CD4-positive, alpha-beta T cell treated with Interleukin-10 for 1 hour (primary cell): ENCODE measurements at regions not wholly inside any gene's neighbourhood (a gene's known extent, or its start where the extent isn't known, plus 50 kb on each side); places are given as distances from the start of the nearest gene placed in this dataset.
"Not testable (repeated sequence)": the region's sequence is repeated elsewhere in the genome, so short reads cannot be mapped to it uniquely, and the experiment has no call there.

Experiments used
- DNase-seq: peaks from one replicate; pipeline ENCODE4 v3.0.0-alpha.2; 2020

DNA sequence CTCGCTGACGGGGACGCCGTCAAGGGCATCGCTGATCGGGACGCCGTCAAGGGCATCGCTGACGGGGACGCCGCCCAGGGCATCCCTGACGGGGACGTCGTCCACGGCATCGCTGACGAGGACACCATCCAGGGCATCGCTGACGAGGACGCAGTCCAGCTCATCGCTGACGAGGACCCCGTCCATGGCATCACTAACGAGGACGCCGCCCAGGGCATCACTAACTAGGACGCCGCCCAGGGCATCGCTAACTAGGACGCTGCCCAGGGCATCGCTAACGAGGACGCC is 945.2 kb downstream of the TUBA3C start:
- no peak for DNase-seq

DNA sequence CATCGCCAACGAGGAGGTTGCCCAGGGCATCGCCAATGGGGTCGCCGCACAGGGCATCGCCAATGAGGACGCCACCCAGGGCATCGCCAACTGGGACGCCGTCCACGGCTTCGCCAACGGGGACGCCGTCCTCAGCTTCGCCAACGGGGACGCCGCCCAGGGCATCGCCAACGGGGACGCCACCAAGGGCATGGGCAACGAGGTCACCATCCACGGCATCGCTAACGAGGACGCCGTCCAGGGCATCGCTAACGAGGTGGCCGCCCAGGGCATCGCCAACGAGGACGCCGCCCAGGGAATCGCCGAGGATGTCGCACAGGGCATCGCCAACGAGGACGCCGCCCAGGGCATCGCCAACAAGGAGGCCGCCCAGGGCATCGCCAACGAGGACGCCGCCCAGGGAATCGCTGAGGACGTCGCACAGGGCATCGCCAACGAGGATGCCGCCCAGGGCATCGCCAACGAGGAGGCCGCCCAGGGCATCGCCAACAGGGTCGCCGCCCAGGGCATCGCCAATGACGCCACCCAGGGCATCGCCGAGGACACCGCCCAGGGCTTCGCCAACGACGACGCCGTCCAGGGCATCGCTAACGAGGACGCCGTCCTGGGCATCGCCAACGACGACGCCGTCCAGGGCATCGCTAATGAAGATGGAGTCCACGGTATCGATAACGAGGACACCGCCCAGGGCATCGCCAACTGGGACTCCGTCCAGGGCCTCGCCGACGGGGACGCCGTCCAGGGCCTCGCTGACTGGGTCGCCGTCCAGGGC is 945.7 kb downstream of the TUBA3C start:
- DNase-seq = no peak

DNA sequence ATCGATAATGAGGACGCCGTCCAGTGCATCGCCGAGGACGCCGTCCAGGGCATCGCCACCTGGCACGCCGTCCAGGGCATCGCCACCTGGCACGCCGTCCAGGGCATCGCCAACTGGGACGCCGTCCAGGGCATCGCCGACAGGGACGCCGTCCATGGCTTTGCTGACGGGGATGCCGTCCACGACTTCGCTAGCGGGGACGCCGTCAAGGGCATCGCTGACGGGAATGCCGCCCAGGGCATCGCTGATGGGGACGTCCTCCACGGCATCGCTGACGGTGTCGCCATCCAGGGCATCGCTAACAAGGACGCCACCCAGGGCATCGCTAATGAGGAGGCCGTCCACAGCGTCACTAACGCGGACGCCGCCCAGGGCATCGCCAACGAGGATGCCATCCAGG is 946.5 kb downstream of the TUBA3C start:
- DNase-seq = no peak

DNA sequence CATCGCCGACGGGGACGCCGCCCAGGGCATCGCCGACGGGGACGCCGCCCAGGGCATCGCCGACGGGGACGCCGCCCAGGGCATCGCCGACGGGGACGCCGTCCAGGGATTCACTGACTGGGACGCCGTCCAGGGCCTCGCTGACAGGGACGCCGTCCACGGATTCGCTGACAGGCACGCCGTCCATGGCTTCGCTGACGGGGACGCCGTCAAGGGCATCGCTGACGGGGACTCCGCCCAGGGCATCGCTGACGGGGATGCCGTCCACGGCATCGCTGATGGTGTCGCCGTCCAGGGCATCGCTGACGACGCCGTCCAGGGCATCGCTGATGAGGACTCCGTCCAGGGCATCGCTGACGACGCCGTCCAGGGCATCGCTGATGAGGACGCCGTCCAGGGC is 947.2 kb downstream of the TUBA3C start:
- not testable (repeated sequence) for DNase-seq

DNA sequence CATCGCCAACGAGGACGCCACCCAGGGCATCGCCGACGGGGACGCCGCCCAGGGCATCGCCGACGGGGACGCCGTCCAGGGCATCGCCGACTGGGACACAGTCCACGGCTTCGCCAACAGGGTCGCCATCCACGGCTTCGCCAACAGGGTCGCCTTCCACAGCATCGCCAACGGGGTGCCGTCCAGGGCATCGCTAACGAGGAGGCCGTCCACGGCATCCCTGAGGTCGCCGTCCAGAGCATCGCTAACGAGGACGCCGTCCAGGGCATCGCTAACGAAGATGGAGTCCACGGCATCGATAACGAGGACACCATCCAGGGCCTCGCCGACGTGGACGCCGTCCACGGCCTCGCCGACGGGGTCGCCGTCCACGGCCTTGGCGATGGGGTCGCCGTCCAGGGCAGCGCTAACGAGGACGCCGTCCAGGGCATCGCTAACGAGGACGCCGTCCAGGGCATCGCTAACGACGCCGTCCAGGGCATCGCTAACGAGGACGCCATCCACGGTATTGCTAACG is 947.8 kb downstream of the TUBA3C start:
- DNase-seq = no peak

DNA sequence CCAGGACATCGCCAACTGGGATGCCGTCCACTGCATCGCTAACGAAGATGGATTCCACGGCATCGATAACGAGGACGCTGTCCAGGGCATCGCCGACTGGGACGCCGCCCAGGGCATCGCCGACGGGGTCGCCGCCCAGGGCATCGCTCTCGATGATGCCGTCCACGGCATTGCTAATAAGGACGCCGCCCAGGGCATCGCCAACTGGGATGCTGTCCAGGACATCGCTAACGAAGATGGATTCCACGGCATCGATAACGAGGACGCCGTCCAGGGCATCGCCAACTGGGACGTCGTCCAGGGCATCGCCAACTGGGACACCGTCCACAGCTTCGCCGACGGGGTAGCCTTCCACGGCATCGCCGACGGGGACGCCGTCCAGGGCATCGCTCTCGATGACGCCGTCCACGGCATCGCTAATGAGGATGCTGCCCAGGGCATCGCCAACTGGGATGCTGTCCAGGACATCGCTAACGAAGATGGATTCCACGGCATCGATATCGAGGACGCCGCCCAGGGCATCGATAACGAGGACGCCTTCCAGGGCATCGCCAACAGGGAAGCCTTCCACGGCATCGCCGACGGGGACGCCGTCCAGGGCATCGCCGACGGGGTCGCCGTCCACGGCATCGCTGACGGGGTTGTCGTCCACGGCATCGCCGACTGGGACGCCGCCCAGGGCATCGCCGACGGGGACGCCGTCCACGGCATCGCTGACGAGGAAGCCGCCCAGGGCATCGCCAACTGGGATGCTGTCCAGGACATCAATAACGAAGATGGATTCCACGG is 948.4 kb downstream of the TUBA3C start:
- DNase-seq = no peak

DNA sequence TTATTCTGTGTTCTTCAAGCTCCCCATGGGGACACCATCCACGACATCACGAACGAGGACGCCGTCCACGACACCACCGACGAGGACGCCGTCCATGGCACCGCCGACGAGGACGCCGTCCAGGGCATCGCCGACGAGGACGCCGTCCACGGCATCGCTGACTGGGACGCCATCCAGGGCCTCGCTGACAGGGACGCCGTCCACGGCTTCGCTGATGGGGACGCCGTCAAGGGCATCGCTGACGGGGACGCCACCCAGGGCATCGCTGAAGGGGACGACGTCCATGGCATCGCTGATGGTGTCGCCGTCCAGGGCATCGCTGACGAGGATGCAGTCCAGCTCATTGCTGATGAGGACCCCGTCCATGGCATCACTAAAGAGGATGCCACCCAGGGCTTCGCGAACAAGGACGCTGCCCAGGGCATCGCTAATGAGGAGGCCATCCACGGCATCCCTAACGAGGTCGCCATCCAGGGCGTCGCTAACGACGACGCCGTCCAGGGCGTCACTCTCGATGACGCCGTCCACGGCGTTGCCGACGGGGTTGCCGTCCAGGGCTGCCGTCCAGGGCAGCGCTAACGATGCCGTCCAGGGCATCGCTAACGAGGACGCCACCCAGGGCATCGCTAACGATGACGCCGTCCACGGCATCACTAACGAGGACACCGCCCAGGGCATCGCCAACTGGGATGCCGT is 949.2 kb downstream of the TUBA3C start:
- DNase-seq = no peak

DNA sequence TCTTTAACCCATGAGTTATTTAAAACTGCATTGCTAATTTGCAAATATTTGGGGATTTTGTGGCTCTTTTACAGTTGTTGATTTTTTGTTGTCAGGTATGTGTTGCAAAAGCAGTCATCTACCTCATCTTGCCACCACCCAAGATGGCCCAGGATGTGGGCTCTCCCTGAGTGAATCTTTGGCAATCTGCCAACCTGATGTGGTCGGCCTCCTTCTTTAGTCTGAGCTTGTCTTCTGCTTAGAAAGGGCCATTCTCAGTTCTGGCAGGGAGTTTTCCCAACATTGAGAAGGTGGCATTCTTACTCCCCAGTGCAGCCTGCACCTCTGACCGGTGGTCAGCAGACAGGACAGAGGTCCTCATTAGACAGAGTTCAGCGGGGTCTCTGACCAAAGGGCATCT is 957.2 kb downstream of the TUBA3C start:
- DNase-seq = peak; percentile 39

DNA sequence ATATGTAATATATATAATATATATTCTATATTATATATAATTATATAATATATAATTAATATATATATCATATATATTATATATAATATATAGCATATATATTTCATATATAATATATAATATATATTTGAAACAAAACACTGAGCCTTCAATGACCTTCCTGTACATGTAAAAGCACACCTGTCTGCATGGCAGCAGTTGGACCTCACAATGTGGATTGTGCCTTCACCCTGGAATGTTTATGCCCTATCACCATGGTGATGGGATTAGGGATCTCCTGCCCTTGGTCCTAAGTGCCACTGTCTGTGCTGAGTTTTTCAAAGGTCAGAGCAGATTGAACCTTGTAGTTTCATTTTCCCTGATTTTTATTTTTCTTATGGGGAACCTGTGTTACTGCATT is 966.9 kb downstream of the TUBA3C start:
- DNase-seq = not testable (repeated sequence)

DNA sequence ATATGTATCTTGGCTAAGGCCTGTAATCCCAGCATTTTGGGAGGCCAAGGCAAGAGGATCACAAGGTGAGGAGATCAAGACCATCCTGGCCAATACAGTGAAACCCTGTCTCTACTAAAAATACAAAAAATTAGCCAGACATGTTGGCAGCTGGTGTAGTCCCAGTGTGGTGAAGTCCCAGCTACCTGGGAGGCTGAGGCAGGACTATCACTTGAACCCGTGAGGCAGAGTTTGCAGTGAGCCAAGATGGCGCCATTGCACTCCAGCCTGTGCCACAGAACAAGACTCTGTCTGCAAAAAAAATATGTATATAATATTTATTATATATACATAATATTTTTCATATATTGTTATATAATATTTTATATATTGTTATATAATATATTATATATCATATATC is 968.1 kb downstream of the TUBA3C start:
- not testable (repeated sequence) for DNase-seq

DNA sequence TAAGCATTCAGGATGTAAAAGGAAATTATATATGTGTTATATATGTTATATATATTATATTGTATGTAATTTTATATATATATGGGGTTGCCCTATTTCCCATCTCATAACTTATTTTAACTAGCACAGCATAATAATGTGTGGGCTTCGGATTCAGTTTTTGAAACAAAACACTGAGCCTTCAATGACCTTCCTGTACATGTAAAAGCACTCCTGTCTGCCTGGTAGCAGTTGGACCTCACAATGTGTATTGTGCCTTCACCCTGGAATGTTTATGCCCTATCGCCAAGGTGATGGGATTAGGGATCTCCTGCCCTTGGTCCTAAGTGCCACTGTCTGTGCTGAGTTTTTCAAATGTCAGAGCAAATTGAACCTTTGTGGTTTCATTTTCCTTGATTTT is 968.8 kb downstream of the TUBA3C start:
- no peak for DNase-seq

DNA sequence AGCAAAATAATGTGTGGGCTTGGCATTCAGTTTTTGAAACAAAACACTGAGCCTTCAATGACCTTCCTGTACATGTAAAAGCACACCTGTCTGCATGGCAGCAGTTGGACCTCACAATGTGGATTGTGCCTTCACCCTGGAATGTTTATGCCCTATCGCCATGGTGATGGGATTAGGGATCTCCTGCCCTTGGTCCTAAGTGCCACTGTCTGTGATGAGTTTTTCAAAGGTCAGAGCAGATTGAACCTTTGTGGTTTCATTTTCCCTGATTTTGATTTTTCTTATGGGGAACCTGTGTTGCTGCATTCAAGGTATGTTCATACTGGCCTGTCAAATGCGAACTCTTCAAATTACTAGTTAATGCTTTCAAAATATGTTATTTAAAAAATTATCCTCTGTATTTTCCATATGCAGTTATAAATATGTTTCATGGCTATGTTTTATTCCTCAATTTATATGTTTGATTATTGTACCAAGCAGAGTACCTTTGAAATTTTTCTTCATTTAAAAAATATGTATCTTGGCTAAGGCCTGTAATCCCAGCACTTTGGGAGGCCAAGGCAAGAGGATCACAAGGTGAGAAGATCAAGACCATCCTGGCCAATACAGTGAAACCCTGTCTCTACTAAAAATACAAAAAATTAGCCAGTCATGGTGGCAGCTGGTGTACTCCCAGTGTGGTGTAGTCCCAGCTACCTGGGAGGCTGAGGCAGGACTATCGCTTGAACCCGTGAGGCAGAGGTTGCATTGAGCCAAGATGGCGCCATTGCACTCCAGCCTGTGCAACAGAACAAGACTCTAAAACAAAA is 969.7 kb downstream of the TUBA3C start:
- DNase-seq = peak; percentile 6

DNA sequence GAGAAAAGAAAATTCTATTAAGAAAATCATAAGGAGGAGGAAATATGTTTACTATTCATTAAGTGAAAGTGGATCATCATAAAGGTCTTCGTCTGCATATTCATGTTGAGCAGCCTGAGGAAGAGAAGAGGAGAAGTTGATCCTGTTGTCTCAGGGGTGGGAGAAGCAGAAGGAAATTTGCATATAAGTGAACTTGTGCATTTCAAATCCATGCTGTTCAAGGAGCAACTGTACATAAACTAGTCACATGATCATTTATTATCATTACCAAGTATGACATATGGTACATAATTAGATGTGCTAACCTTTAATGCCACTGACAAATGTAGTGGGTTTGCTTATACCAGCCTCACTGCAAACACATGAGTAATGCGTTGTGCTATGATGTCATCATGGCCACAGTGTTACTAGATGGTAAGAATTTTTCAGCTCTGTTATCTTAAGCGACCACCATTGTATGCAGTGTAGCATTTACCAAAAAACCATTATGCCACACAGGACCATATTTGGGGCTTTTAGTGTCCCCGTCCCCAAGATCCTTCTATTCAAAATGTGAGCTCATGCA is 976.9 kb downstream of the TUBA3C start:
- DNase-seq = not testable (repeated sequence)

DNA sequence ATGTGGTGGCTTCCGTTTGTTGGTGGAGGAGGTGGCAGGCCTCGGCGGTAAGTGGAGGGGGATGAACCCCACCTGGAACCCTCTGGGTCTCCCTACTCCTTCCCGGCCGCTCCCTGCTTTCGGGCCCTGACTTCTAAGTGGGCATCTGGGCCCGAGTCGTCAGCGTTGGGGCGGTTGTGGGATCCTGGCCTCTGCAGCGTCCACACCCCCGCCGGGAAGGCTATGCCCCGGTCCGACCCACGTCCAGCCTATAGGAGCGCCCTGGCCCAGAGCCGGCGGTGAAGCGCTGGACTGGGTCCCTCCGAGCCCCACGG is 986.3 kb downstream of the TUBA3C start:
- not testable (repeated sequence) for DNase-seq

DNA sequence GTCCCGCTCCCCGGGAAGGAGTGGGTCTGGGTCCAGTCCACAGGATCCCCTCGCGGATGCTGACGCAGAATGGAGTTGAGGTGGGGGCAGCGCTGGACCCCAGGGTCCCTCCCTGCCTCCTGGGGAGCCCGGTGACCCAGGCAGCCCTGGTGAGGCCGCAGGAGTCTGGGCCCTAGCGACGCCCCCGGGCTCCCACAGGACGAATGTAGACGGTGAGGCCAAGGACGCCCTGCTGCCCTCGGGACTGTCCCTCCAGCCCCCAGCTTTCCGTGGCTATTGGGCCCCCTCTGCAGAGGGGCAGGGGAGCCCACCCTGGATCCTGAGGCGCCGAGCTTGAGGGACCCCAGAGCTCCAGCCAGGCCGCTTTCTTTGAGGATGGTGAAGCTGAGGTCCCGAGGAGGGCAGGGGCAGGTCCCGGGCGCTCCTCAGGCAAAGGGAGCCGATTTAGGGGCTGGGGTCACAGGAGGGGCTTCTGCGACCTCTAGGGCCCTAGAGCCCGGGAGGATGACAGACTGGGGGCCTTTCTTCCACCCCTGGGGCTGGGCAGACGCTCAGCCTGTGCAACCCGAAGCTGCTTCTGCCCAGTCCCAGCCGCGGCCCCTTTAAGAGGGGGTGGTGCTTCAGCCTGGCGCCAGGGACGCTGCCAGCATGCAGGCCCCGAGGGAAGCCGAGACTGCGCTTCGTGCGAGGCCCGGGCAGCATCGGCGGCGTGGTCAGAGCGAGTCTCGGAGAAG is 986.8 kb downstream of the TUBA3C start:
- DNase-seq = not testable (repeated sequence)

DNA sequence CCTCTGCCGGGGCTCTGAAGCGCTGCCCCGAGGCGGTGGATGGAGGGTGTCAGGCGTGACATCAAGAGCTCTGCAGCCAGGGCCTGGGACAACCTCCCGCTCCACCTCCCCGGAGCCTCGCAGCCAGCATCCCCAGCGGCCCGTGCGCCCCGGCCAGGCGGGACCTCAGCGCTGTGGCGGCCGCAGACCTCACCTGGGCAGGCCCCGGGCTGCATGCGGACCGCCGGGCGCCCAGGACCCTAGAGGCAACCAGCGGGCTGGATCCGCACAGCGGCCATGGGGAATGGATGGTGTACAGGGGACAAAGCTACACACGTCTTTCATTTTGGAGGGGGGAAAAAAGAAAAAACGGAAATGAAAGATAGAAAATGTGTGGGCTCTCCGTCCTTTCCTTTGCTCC is 987.5 kb downstream of the TUBA3C start:
- not testable (repeated sequence) for DNase-seq
